Activated naive CD8-positive, alpha-beta T cell treated with anti-CD3 and anti-CD28 coated beads, Interleukin-2, amount 10 ng/mL, durations not matched to agents 7 days and 5 days (primary cell): ENCODE measurements at regions not wholly inside any gene's neighbourhood (a gene's known extent, or its start where the extent isn't known, plus 50 kb on each side); places are given as distances from the start of the nearest gene placed in this dataset.

Experiments
- ATAC-seq: fragments of 150-1000 bp; cut with Tn5 transposase; one replicate; pipeline ENCODE4 v1.10.0; 2021; ENCODE audit warnings: low read depth, moderate library complexity
- POLR2A ChIA-PET: fragments of 350-600 bp; sonication (Branson Sonifier 250); formaldehyde crosslinking; loops from one replicate; lab custom pipeline; 2021; ENCODE audit warnings: antibody characterized with exemption; lab: Charles Lee
- DNase-seq: peaks from one replicate; pipeline ENCODE4 v3.0.0; 2021
- H3K27ac Mint-ChIP-seq: one replicate; pipeline ENCODE4 v1.8.0; 2022; ENCODE audit warnings: mild to moderate bottlenecking, mixed read lengths
- H3K27me3 Mint-ChIP-seq: one replicate; pipeline ENCODE4 v1.8.0; 2022; ENCODE audit warnings: mild to moderate bottlenecking, moderate library complexity, mixed read lengths
- H3K36me3 Mint-ChIP-seq: one replicate; pipeline ENCODE4 v1.8.0; 2021; ENCODE audit warnings: mild to moderate bottlenecking, mixed read lengths
- H3K4me1 Mint-ChIP-seq: one replicate; pipeline ENCODE4 v1.8.0; 2021; ENCODE audit warnings: mixed read lengths
- H3K4me3 Mint-ChIP-seq: one replicate; pipeline ENCODE4 v1.8.0; 2022; ENCODE audit warnings: mild to moderate bottlenecking, moderate library complexity, mixed read lengths
- H3K9me3 Mint-ChIP-seq: one replicate; pipeline ENCODE4 v1.8.0; 2021; ENCODE audit warnings: mixed read lengths

DNA sequence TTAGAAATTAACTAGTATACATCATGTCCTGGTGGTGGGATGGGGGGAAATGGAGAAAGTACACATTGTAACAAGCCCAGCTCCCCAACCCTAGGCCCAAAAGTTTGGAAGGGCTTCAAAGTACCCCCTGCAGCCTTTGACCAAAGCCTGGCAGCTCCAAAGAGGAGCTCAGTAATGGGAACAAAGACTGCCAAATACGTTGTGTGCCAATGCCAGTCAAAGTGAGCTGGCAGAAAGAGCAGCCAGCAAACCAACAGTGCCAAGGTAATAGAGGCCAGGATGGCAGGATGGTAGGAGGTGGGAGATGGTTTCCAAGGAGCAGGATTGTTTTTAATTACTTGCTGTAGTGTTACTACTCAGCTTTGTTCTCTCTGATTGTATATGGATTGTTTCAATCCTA is 248.3 kb downstream of the COX7C start:
- Mint-ChIP-seq H3K27me3 (no peaks in the 10 kb centered on the region), H3K27ac (no peak overlapping the region), H3K4me3 (no peak overlapping the region), H3K9me3 (no peaks in the 10 kb centered on the region), H3K4me1 (no peaks in the 10 kb centered on the region), H3K36me3 (no peaks in the 10 kb centered on the region)
- POLR2A ChIA-PET: no interaction called here
- ATAC-seq: no peak
- no peak for DNase-seq

DNA sequence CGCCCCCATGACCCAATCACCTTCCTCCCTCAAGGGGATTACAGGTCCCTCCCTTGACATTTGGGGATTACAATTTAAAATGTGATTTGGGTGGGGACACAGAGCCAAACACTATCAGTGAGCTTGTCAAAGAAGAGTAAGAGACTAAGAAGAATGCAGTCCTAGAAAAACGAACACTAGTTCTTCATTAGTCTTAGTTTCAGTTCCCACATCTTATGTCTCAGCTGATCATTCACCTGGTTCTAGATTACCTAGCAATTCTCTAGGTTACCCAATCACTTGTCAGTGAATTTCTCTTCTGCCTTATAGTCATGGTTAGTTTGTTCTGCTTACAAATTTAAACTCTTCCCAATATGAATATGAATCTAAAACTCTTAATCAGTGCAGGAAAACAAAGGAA is 251.5 kb downstream of the COX7C start:
- H3K27me3 Mint-ChIP-seq: no peaks in the 10 kb centered on the region
- no peak overlapping the region for H3K27ac Mint-ChIP-seq
- no peak for ATAC-seq
- no peaks in the 10 kb centered on the region for H3K9me3 Mint-ChIP-seq
- H3K4me1 Mint-ChIP-seq: no peaks in the 10 kb centered on the region
- no peak overlapping the region for H3K4me3 Mint-ChIP-seq
- no peaks in the 10 kb centered on the region for H3K36me3 Mint-ChIP-seq
- POLR2A ChIA-PET: no interaction called here
- DNase-seq: no peak

DNA sequence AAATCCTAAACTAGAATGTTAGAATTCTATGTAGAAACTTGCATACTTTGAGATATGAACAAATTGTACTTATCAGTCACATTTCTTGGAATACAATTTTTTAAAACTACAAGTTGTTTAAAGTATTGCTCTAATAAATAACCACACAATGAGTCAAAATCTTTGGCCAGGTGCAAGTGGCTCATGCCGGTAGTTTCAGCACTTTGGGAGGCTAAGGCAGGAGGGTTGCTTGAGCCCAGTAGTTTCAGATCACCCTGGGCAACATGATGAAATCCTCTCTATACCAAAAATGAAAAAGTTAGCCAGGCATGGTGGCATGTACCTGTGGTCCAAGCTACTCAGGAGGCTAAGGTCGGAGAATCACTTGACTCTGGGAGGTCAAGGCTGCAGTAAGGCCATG is 257.8 kb downstream of the COX7C start:
- ATAC-seq: no peak
- Mint-ChIP-seq H3K27ac (no peak overlapping the region), H3K27me3 (peaks cover 3% of the 10 kb centered on the region)

DNA sequence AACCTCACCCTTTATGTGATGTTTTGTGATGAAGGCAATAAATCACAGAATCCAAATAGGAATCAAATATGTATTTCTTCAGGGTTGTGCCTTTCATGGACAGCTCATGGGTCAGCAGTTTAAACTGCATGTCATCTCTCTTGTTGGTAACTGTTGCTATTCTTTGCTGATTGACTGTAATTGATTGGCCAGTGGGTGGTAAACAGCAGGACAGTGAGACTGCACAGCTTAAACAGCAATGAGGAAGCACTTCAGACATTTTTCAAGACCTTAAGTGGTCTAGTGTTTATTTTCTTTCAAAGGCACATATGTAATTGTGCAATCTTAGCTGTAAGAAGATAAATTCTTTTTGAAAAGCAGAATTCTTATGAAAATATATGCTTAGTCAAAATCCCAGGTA is 260.5 kb downstream of the COX7C start:
- Mint-ChIP-seq H3K27me3 (peaks cover 3% of the 10 kb centered on the region), H3K36me3 (no peaks in the 10 kb centered on the region), H3K4me1 (no peaks in the 10 kb centered on the region), H3K27ac (no peak overlapping the region), H3K4me3 (no peak overlapping the region), H3K9me3 (no peaks in the 10 kb centered on the region)
- no peak for ATAC-seq
- POLR2A ChIA-PET: no interaction called here
- DNase-seq: no peak

More for the DNA sequence above, 257.8 kb downstream of the COX7C start:
- DNase-seq: no peak
- POLR2A ChIA-PET: no interaction called here
- Mint-ChIP-seq H3K4me3 (no peak overlapping the region), H3K4me1 (no peaks in the 10 kb centered on the region), H3K9me3 (no peaks in the 10 kb centered on the region), H3K36me3 (no peaks in the 10 kb centered on the region)

DNA sequence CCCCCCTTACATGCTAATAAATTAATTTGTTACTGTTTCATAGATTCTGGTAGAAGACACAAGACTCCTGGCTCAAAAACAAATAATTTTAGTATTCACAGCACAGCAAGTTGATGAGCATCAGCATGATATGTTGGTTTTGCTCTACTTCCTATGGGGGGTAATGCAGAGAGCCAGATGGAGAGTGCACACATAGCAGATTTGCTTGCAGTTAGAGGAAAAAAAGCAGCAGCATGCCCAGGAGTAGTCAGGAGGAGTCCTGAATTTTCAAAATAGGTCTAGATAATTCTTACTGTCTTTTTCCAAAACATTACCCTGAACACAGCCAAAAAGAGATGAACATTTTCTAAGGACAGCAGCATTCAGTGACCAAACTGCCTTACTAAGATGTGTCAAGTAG is 261.3 kb downstream of the COX7C start:
- Mint-ChIP-seq H3K9me3 (no peaks in the 10 kb centered on the region), H3K27ac (no peak overlapping the region)

DNA sequence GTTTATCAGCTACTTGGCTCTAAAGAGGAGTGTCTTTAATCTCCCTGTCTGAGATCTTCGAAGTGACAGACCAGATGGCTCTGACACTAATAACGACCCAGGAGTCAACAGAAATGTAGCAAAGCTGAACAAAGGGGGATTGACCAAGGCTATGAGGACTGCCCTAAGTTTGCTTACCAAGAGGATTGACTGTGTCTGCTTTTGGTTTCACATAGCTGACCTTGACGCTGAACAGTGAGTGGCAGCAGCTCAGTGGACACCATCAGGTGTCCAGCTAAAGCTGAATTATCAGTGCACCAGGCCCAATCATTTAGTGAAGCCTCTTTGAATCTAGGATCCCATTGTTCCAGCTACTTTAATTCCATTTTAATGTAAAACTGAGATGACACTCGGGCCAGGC is 262.6 kb downstream of the COX7C start:
- H3K4me1 Mint-ChIP-seq: no peaks in the 10 kb centered on the region
- H3K4me3 Mint-ChIP-seq: no peak overlapping the region
- POLR2A ChIA-PET: no interaction called here
- no peaks in the 10 kb centered on the region for H3K36me3 Mint-ChIP-seq
- peaks cover 3% of the 10 kb centered on the region for H3K27me3 Mint-ChIP-seq
- H3K9me3 Mint-ChIP-seq: no peaks in the 10 kb centered on the region
- DNase-seq (no peak), ATAC-seq (no peak)
- H3K27ac Mint-ChIP-seq: no peak overlapping the region

More for the DNA sequence above, 261.3 kb downstream of the COX7C start:
- ATAC-seq: no peak
- no peak for DNase-seq
- Mint-ChIP-seq H3K27me3 (peaks cover 3% of the 10 kb centered on the region), H3K4me3 (no peak overlapping the region), H3K4me1 (no peaks in the 10 kb centered on the region), H3K36me3 (no peaks in the 10 kb centered on the region)
- POLR2A ChIA-PET: no interaction called here

DNA sequence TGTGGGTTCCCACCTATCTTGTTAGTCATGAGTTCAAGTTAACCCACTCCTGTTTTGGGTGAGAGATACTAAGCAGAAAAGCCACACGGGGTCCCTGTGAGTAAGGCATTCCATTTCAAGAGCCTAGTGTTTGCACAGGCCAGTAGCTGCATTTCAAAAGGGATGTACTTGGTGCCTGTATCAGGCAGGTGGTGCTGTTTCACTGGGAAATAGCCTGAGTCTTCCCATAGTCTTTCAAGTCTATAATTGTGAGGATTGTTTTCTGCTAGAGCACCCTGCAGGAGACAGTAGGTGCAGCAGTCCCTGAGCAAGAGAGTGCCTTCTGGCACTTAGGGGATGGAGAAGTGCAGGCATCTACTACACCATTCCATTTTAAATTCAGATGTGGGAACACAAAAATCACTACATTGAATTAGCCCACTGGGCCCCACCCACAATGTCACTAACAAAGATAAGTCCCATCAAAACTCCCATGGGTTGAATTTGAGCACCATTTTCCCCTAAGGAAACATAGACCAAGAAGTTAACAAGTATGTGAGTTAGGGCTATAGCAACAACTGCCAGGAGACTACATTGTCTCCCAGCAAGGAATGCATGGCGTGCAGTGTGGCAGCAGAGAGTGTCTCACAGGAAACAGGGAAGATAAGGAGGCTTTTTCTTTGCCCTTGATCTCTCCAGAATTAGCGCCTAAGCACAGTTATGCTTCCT is 263.2 kb downstream of the COX7C start:
- POLR2A ChIA-PET: no interaction called here
- H3K27me3 Mint-ChIP-seq: peaks cover 3% of the 10 kb centered on the region
- no peaks in the 10 kb centered on the region for H3K4me1 Mint-ChIP-seq
- ATAC-seq (peak; percentile 82), DNase-seq (no peak)
- no peaks in the 10 kb centered on the region for H3K9me3 Mint-ChIP-seq
- H3K27ac Mint-ChIP-seq: no peak overlapping the region
- H3K36me3 Mint-ChIP-seq: no peaks in the 10 kb centered on the region
- no peak overlapping the region for H3K4me3 Mint-ChIP-seq

DNA sequence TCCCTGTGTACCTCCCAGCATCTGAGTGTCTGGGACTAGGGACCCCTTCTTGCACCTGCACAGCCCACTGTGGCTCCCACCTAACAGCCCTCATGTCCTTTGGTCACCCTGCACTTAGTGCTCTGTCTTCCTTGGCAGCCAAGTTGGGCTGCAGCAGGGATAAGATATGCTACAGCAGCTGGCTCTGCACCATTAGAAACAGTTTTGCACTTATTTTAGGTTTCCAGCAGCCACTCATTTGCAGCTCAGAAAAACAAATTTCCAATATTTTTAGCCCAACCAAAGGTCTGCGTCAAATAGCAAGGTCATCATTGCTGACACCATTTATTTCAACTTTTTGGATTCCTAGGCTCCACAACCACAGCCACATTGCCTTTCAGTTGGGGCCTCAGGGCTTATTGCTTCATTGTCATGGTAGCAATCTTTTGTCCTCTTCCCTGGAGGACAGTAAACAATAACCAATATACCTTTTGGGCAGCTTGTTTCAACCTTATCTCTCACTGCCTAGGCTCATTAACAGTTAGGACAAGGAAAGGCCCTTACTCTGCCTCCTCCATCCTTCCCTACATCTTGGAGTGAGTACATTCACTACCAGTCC is 263.9 kb downstream of the COX7C start:
- H3K27me3 Mint-ChIP-seq: peaks cover 3% of the 10 kb centered on the region
- H3K36me3 Mint-ChIP-seq: no peaks in the 10 kb centered on the region
- no peak overlapping the region for H3K4me3 Mint-ChIP-seq
- DNase-seq (no peak), ATAC-seq (no peak)
- H3K27ac Mint-ChIP-seq: no peak overlapping the region
- H3K9me3 Mint-ChIP-seq: no peaks in the 10 kb centered on the region
- no peaks in the 10 kb centered on the region for H3K4me1 Mint-ChIP-seq
- POLR2A ChIA-PET: no interaction called here

DNA sequence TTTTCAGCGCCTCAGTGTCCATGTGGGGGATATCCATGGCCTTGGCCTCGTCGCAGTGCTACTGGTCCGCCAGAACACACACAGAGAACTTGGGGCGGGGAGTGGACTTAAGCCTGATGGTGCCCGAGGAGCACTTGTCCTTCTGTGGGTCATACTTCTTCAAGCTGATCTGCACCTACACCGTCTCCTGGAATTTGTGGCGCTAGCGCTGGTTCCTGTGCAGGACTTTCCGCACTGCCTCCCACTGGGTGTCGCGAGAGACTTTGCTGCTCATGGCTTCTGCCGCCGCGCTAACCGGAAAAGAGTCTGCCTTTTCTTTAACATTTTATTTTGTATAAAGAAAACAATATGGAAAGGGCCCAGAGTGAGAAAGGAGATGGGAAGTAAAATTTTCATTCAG is 266.9 kb downstream of the COX7C start:
- no peak for ATAC-seq
- Mint-ChIP-seq H3K27me3 (no peaks in the 10 kb centered on the region), H3K9me3 (no peaks in the 10 kb centered on the region), H3K4me1 (no peaks in the 10 kb centered on the region), H3K4me3 (no peak overlapping the region), H3K27ac (no peak overlapping the region), H3K36me3 (no peaks in the 10 kb centered on the region)
- no peak for DNase-seq
- POLR2A ChIA-PET: no interaction called here

DNA sequence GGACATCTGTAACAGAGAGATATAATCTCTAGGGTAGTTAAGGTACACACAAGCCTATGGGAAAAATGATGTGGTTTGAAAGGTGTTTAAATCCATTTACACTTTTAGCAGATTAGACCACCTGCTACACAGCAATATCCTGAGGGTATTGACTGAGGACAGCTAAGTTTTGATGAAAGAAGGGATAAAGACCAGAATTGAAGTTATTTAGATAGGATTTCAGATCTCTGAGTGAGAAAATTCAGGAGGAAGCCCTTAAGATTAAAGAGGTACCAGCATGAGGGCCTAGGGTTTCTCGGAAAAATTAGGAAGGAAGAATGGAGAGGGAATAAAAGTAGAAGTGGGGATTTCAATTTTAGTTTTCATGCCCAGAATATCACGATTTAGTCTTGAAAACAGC is 267.3 kb downstream of the COX7C start:
- POLR2A ChIA-PET: no interaction called here

DNA sequence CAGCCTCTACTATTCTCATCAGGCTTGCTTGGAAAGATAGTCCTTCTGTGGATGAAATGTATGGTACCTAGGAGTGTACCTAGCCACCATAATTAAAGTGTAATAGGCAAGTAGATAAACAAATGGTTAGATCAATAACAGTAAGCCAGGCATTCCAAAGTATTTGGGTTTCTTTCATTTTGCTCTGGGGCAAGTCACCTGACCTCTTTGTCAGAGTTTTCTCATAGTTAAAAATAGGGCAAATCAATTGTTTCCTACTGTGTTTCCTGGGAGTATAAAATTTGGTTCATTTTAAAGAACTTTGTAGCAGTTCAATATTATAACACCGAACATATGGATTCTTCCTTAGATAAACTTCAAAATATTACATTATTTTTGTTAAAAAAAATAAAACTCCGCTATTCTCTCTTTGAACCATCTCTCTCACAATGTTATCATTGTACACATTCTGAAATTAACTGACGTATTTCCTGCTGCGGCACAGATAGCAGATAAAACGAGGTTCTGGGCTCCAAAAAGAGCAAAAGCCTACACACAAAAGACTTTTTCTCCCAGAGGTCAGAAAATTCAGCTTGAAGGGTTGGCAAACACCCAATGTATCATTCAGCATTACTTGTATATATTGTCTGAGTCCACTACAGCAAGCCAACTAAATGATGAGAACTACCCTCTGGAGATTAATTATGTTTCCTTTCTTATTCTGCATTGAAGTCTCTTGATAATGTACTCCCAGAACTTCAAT is 267.9 kb downstream of the COX7C start:
- Mint-ChIP-seq H3K9me3 (no peaks in the 10 kb centered on the region), H3K27ac (no peak overlapping the region), H3K4me3 (no peak overlapping the region), H3K27me3 (no peaks in the 10 kb centered on the region), H3K4me1 (no peaks in the 10 kb centered on the region), H3K36me3 (no peaks in the 10 kb centered on the region)
- DNase-seq (no peak), ATAC-seq (no peak)
- POLR2A ChIA-PET: no interaction called here

More for the DNA sequence above, 267.3 kb downstream of the COX7C start:
- no peaks in the 10 kb centered on the region for H3K36me3 Mint-ChIP-seq
- no peaks in the 10 kb centered on the region for H3K27me3 Mint-ChIP-seq
- H3K9me3 Mint-ChIP-seq: no peaks in the 10 kb centered on the region
- H3K4me3 Mint-ChIP-seq: no peak overlapping the region
- no peak for ATAC-seq
- no peak overlapping the region for H3K27ac Mint-ChIP-seq
- H3K4me1 Mint-ChIP-seq: no peaks in the 10 kb centered on the region
- DNase-seq: no peak

DNA sequence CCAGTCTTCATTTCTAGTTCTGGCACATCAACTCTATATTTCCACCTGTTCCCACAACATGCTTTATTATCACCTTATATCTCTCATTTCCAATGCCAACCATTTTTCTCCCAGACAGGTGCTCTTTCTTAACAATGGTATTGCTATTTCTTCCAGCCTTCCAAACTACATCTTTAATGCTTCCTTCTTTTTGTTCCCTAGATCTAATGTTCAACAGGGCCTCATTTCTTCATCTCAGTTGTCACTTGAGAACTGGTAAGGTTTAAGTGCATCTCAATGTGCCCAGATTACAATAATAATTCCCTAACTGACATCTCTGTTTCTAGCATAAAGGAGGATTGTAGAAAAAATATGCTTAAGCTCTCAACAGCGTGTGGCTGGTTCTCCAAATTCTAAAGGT is 272.6 kb downstream of the COX7C start:
- ATAC-seq (no peak), DNase-seq (no peak)
- POLR2A ChIA-PET: no interaction called here
- Mint-ChIP-seq H3K4me3 (no peak overlapping the region), H3K27ac (no peak overlapping the region), H3K4me1 (no peaks in the 10 kb centered on the region), H3K36me3 (no peaks in the 10 kb centered on the region), H3K9me3 (no peaks in the 10 kb centered on the region), H3K27me3 (peaks cover 2% of the 10 kb centered on the region)

DNA sequence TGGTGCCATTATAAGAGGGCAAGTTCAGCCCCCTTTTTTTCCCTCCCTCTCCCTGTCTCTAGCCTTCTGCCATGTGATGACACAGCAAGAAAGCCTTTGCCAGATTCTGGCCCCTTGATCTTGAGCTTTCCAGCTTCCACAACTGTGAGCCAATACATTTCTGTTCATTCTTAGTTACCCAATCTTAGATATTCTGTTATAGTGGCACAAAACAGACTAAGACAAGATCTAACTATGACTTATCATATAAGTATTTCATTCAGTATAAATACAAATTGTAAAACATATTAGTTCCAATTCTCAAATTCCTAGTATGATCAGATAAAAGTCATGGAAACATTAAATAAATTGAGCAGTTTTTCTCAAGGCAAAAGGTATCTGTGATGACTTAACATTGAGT is 276.3 kb downstream of the COX7C start:
- H3K4me3 Mint-ChIP-seq: no peak overlapping the region
- no peaks in the 10 kb centered on the region for H3K4me1 Mint-ChIP-seq
- ATAC-seq: no peak
- H3K27me3 Mint-ChIP-seq: peaks cover 2% of the 10 kb centered on the region
- no peaks in the 10 kb centered on the region for H3K9me3 Mint-ChIP-seq
- H3K36me3 Mint-ChIP-seq: no peaks in the 10 kb centered on the region
- no peak overlapping the region for H3K27ac Mint-ChIP-seq
- DNase-seq: no peak
- POLR2A ChIA-PET: no interaction called here

DNA sequence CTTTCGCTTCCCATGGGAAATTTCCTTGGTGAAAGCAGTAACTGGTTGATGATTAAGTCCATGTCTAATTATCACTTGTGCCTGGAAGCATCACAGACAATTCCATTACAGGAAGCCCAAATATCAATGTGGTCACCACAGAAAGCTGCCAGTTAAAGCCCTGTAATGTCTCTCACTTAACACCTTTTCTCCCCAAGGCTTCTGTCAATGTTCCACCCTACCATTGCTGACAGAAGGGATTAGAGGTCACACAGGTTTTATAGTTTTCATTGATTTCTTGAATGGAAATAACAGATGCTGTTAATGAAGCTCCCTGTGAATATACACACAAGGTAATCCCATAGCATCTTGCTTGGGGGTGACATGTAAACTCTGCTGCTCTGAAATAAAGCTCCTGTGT is 279.2 kb downstream of the COX7C start:
- Mint-ChIP-seq H3K9me3 (no peaks in the 10 kb centered on the region), H3K36me3 (no peaks in the 10 kb centered on the region), H3K27ac (no peak overlapping the region), H3K4me1 (no peaks in the 10 kb centered on the region), H3K4me3 (no peak overlapping the region), H3K27me3 (peaks cover 5% of the 10 kb centered on the region)
- POLR2A ChIA-PET: no interaction called here
- no peak for ATAC-seq
- no peak for DNase-seq
